Right cardiac atrium (tissue), 5 donors: ENCODE measurements at regions not wholly inside any gene's neighbourhood (a gene's known extent, or its start where the extent isn't known, plus 50 kb on each side); places are given as distances from the start of the nearest gene placed in this dataset.

Experiments
- ATAC-seq, 2 donors: fragments of 200-7000 bp; cut with Tn5 transposase; one replicate each; pipeline versions ENCODE4 v1.8.0 to v1.9.1; 2020; ENCODE audit warnings: moderate library complexity in 2 of 2, mild to moderate bottlenecking in 1 of 2
- DNase-seq, 3 donors: peaks; one replicate each; pipeline ENCODE4 v3.0.0-alpha.2; 2020
- H3K27ac ChIP-seq: one replicate; pipeline ENCODE4 v1.5.1; 2013; ENCODE audit warnings: mild to moderate bottlenecking, low read length, control low read depth, moderate library complexity
- H3K27me3 ChIP-seq: one replicate; pipeline ENCODE4 v1.6.1; 2013; ENCODE audit not compliant: control insufficient read depth, insufficient read depth
- H3K4me1 ChIP-seq: one replicate; pipeline ENCODE4 v1.6.1; 2013; ENCODE audit warnings: low read length; ENCODE audit not compliant: control insufficient read depth, insufficient read depth
- H3K4me3 ChIP-seq: one replicate; pipeline ENCODE4 v1.5.1; 2013; ENCODE audit warnings: low read length, control low read depth
- H3K9me3 ChIP-seq: one replicate; pipeline ENCODE4 v1.6.1; 2013; ENCODE audit warnings: low read length; ENCODE audit not compliant: control insufficient read depth
- WGBS: extraction: QIAGEN DNeasy Blood & Tissue Kit; methylation state at CpG from one replicate; pipeline ENCODE4 v1.1.7; 2013; 5-methylcytosine and 5-hydroxymethylcytosine counted together
- intact Hi-C, 4 donors: fragments of 100-400 bp; cut with DNase I; formaldehyde crosslinking; loops; one replicate each; pipeline versions ENCODE4 v1.11.0 to v1.14.0; 2022 to 2023
- donor health status: healthy with polysubstance abuse.
- donor health status: DM: no; HTN: yes; CAD: no.
- donor health status: DM: no; HTN: no; CAD: no.
- donor health status: DM: no; HTN: yes; CAD: no; lungs with severe emphysema.
- donor health status: DM: yes; HTN: yes; CAD: no.

DNA sequence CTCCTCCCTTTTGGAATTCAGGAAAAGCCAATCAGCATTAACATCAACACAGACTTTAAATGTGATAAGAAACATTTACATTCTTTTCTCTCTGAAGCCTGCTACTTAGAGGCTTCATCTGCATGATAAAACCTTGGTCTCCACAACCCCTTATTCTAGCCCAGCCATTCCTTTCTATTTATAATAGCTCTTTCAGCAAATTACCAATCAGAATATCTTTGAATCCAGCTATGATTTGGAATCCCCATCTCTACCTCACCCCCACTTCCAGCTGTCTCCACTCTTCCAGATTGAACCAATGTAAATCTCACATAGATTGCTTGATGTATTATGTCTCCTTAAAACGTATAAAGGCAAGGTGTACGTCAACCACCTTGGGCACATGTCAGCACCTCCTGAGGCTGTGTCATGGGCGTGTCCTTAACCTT lies 139.7 kb downstream of the TUSC7 start:
- WGBS = 52% methylated on average over 3 of the region's 3 CpGs
- Histone ChIP-seq H3K27ac (no peak overlapping the region), H3K4me3 (no peak overlapping the region), H3K27me3 (no peaks in the 10 kb centered on the region), H3K4me1 (no peaks in the 10 kb centered on the region), H3K9me3 (no peaks in the 10 kb centered on the region)
- ATAC-seq (no peak), DNase-seq (no peak)
- intact Hi-C loops = no loop called here

GRCh38 chr3:116852803-116853202 lies 143.2 kb downstream of the TUSC7 start:
- no peak overlapping the region for H3K27ac ChIP-seq
- no peaks in the 10 kb centered on the region for H3K4me1 ChIP-seq
- H3K27me3 ChIP-seq = no peaks in the 10 kb centered on the region
- no peak for ATAC-seq
- H3K4me3 ChIP-seq = no peak overlapping the region
- WGBS = 76% methylated on average over 5 of the region's 5 CpGs
- H3K9me3 ChIP-seq = no peaks in the 10 kb centered on the region
- no peak for DNase-seq
- intact Hi-C loops = no loop called here

DNA sequence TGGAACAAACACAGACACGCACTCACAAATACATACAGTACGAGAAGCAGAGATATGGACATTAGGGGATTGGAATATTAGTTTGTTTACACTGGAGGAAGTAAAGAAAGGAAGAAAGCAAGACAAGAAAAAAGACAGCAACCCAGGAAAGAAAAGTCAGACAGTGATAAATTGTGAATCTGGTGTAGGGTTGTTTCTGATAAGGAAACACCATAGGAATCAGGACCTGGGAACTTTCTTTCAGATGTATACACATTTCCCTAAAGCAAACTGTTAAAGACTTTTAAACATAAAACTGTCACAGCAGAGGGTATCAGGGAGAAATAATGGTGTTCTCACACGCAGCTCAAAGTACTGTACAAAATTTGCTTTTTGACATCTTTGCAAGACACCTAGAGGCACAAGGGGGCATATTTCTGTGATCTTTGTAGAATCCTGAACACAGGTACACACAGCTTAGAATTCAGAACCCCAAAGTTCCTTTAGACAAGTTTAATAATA lies 153.7 kb downstream of the TUSC7 start:
- DNase-seq (no peak), ATAC-seq (no peak)
- H3K27me3 ChIP-seq = no peaks in the 10 kb centered on the region
- peaks cover 3% of the 10 kb centered on the region for H3K4me1 ChIP-seq
- 55% methylated on average over 3 of the region's 3 CpGs for WGBS
- no peak overlapping the region for H3K4me3 ChIP-seq
- H3K27ac ChIP-seq = no peak overlapping the region
- no peaks in the 10 kb centered on the region for H3K9me3 ChIP-seq
- intact Hi-C loops = no loop called here

DNA sequence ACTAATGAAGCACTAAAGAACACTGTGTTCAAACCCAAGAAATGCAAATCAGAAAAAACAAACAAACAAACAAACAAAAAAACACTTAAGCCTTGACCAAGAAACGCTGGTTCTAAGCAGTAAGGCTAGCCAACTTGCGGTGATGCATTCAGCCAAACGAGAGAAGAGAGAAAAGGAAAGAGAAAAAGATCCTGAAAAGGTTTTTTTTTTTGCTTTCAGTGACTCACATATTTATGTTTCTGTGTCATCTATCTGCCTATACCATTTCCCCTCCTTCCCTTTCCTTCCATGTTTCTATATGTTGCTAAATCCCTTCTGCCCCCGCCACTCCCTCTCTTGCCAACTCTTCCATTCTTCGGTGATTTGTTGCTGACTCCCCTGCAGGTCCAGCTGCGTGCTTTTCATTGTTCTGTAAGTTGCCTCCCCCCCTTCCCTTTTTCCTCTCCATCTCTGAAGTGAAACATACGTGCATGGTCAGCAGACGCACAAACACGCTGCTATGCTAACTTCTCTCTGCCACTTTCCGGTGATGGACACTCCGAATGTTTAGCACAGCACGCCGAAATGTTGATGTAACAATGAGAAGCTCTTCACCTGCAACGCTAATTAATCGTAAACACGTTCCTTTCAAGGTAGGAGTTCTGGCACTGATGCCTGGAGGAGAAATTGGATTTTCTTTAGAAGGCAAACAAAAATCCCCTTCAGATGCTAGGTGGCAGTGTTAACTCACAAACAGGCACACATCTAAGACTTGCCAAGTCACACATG lies 154.4 kb downstream of the TUSC7 start:
- Histone ChIP-seq H3K9me3 (no peaks in the 10 kb centered on the region), H3K4me3 (peak overlapping the region; percentile 35), H3K27me3 (no peaks in the 10 kb centered on the region), H3K4me1 (peaks cover 3% of the 10 kb centered on the region), H3K27ac (no peak overlapping the region)
- WGBS = 8% methylated on average over 16 of the region's 16 CpGs
- intact Hi-C loops = no loop called here
- ATAC-seq (no peak), DNase-seq (no peak)

DNA sequence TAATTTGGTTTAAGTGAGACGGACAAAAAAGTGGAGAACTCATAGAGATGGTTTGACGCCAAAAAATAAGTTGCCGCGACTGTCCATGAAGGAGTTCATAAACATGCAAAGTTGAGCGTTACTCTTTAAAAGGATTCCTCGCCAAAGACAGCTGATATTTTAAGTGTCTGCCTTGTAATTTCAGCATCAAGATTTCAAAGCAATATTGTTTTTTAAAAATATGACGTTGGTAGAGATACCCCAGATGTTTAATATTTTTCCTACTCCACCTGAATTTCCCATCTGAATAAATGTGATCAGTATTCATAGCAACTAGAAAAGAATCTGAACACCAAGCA lies 155.0 kb downstream of the TUSC7 start:
- intact Hi-C loops = no loop called here
- H3K9me3 ChIP-seq = no peaks in the 10 kb centered on the region
- no peak overlapping the region for H3K27ac ChIP-seq
- 17% methylated on average over 7 of the region's 7 CpGs for WGBS
- DNase-seq = no peak
- H3K4me1 ChIP-seq = peaks cover 3% of the 10 kb centered on the region
- no peak for ATAC-seq
- no peak overlapping the region for H3K4me3 ChIP-seq
- no peaks in the 10 kb centered on the region for H3K27me3 ChIP-seq

DNA sequence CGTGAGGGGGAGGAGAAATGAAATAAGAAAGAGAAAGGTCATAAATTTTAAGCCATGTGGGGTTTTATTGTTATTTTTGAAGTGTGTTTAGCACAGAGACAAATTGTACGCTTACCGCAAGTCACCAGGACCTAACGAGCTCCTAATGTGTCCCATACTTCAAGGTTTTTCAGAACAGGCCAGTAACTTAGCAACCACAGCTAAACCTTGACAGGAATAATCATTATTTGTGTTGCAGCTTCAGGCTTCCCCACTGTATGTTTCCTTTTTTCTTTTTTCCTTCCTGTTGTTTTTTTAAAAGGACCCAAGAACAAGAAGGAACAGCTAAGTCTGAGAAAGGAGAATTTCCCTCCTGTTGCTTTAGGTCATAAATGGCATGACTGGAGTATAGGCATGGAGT lies 160.8 kb downstream of the TUSC7 start:
- no peaks in the 10 kb centered on the region for H3K4me1 ChIP-seq
- H3K27ac ChIP-seq = no peak overlapping the region
- intact Hi-C loops = no loop called here
- no peak overlapping the region for H3K4me3 ChIP-seq
- no peaks in the 10 kb centered on the region for H3K9me3 ChIP-seq
- WGBS = 74% methylated on average over 4 of the region's 4 CpGs
- ATAC-seq = no peak
- DNase-seq = no peak
- no peaks in the 10 kb centered on the region for H3K27me3 ChIP-seq

DNA sequence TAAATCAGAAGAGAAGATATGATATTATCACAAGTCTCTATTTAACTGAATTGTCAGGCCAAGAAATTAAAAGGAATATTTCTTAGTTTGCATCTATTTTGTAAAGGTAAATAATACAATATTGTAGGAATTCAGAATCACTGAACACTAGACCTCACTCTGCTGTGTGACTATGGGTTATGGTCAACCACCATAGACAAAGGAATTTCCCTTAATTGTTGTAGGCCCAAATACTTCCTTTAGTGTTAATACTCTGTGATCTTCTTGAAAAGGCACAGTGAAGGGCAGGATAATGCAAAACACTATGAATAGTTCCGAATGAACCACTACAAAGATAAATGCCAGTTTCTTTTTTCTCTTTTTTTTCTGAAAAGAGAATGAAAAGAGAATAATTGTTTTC lies 162.3 kb downstream of the TUSC7 start:
- no peaks in the 10 kb centered on the region for H3K9me3 ChIP-seq
- DNase-seq (no peak), ATAC-seq (no peak)
- 72% methylated on average over 1 of the region's 1 CpG for WGBS
- intact Hi-C loops = no loop called here
- no peak overlapping the region for H3K27ac ChIP-seq
- H3K4me1 ChIP-seq = no peaks in the 10 kb centered on the region
- no peaks in the 10 kb centered on the region for H3K27me3 ChIP-seq
- no peak overlapping the region for H3K4me3 ChIP-seq

- Histone ChIP-seq H3K4me1 (no peaks in the 10 kb centered on the region), H3K9me3 (no peaks in the 10 kb centered on the region), H3K27ac (no peak overlapping the region), H3K27me3 (no peaks in the 10 kb centered on the region), H3K4me3 (no peak overlapping the region)
- 29% methylated on average over 2 of the region's 2 CpGs for WGBS
- intact Hi-C loops = no loop called here
- DNase-seq = no peak
- no peak for ATAC-seq
Observed at GRCh38 chr3:116872688-116873087, 163.1 kb downstream of the TUSC7 start.

DNA sequence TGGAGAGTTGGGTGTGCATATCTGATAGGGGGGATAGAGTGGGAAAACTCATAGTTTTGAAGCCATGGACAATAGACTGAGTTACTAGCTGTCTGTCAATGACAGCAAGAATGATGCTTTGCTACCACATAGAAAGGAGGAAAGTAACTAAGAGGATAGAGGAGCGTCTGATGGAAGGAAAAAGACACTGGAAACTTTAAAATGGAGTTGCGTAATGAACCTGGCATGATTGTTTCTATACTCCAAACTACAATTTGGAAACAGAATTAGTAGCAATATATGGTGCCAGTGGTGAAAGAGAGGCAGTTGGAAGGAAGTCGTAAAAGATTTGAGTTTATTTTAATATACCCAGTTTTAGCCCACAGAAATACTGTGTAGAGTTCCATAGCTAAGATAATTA lies 163.6 kb downstream of the TUSC7 start:
- intact Hi-C loops = no loop called here
- H3K4me1 ChIP-seq = no peaks in the 10 kb centered on the region
- H3K27ac ChIP-seq = no peak overlapping the region
- no peak overlapping the region for H3K4me3 ChIP-seq
- DNase-seq (no peak), ATAC-seq (no peak)
- no peaks in the 10 kb centered on the region for H3K27me3 ChIP-seq
- H3K9me3 ChIP-seq = no peaks in the 10 kb centered on the region
- WGBS = 84% methylated on average over 3 of the region's 3 CpGs

DNA sequence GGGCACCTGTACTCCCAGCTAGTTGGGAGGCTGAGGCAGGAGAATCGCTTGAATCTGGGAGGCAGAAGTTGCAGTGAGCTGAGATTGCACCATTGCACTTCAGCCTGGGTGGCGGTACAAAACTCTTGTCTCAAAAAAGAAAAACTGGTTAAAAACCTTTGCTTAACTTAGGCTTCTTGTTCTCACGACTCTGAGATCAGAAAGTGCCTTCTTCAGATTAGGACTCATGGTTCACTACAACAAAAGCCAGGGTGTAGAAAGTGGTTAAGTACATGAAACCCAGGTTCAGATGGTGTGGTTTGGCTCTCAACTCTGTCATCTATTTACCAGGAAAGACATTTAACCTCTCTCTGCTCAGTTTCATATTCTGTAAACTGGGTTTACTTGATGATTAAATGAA lies 168.4 kb downstream of the TUSC7 start:
- Histone ChIP-seq H3K4me3 (no peak overlapping the region), H3K9me3 (no peaks in the 10 kb centered on the region), H3K4me1 (no peaks in the 10 kb centered on the region), H3K27me3 (no peaks in the 10 kb centered on the region), H3K27ac (no peak overlapping the region)
- WGBS = 87% methylated on average over 3 of the region's 3 CpGs
- DNase-seq (no peak), ATAC-seq (no peak)
- intact Hi-C loops = no loop called here

DNA sequence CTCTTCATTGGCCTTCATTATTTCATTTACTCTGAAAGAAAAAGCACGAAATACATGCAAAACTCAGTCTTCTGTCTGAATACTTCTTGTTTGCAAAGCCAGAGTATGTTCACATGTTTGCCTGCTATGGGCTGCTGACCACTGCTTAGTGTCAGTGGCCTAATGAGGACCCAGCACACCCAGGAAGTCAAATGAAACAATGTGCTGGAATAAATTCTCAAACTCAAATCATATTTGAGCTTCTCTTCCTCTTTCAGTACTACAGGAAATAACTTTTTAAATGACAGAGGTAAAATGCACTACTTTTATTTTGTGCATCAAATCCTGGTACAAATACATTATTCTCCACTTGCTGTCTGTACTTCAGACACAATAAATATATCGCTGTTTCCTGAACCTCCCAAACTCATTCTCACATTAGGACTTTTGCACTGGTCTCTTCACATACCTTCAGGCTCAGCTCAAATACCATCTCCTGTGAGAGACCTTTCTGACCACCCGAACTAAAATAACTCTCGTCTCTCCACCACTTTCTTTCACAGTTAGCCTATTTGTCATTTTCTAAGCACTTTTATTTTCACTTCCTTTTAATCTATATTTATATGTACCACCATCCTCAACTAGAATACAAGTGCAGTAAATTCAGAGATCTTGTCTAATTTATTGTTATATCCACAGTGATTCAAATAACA lies 176.8 kb downstream of the TUSC7 start:
- no peaks in the 10 kb centered on the region for H3K27me3 ChIP-seq
- WGBS = 61% methylated on average over 4 of the region's 4 CpGs
- H3K9me3 ChIP-seq = no peaks in the 10 kb centered on the region
- no peak overlapping the region for H3K27ac ChIP-seq
- no peaks in the 10 kb centered on the region for H3K4me1 ChIP-seq
- ATAC-seq (no peak), DNase-seq (no peak)
- intact Hi-C loops = no loop called here
- no peak overlapping the region for H3K4me3 ChIP-seq
